ENCODE measurements at regions not wholly inside any gene's neighbourhood (a gene's known extent, or its start where the extent isn't known, plus 50 kb on each side); places are given as distances from the start of the nearest gene placed in this dataset.
A peak's percentile ranks its signal among the peaks of the same experiment; 100 is the strongest.

DNA sequence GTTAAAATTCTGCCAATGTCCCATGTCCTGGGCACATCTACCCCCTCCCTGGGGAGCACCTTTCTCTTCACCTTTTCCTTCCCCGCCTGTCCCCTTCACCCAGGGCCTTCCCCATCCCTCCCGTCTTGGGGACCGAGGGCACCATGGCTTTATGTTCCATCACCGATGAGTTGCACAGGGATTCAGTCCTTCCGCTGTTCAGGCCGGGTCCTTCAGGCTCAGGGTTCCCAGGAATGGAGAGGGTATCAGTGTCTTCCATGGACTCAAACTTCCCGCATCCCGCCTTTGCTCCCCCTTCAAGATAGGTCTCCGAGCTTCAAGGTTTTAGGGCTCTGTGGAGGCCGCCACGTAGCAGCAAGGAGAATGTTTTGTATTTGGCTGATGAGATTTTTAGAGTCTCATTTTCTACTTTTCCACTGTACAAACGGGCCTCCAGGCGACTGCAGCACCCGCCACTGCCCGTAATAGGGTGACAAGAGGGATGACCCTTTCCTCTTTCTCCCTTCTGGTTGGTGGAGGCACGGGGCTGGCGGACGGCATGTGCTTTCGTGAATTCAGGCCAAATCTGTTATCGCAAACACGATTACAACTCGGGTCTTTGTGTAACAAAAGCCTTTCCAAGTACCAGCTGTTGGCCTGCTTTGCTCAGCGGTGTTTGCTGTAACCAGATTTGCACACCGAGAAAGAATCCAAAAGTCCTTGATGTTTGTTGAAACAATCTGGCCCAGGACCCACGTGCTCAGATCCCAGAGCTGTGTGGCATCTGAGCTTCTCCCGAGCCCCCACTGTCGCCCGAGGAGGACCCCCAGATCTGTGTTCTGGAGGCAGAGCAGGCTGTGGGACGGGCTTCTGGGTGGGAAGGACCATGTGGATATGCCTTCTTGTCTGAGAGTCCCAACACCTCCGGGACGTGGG, 236.3 kb downstream of the SEC14L1 start (continued):
- TF ChIP-seq, protein P1, sequence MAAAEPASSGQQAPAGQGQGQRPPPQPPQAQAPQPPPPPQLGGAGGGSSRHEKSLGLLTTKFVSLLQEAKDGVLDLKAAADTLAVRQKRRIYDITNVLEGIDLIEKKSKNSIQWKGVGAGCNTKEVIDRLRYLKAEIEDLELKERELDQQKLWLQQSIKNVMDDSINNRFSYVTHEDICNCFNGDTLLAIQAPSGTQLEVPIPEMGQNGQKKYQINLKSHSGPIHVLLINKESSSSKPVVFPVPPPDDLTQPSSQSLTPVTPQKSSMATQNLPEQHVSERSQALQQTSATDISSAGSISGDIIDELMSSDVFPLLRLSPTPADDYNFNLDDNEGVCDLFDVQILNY (CRISPR knock-in tag; conservative IDR thresholded peaks at IDR 0.05) = no peak
- TF ChIP-seq RARA (CRISPR knock-in tag; IDR thresholded peaks at IDR 0.05) (peak; percentile 54; the same call in 1 of the 2 replicates), NFIC (IDR thresholded peaks at IDR 0.05; ENCODE audit: low read length) (peak; percentile 29; the same call in 1 of the 2 replicates), FOXP1 (IDR thresholded peaks at IDR 0.05) (no peak), FOXP1 (CRISPR knock-in tag; IDR thresholded peaks at IDR 0.05) (peak; percentile 75; the same call in 1 of the 2 replicates), ZNF563 (CRISPR knock-in tag; IDR thresholded peaks at IDR 0.05) (peak; percentile 43; the same call in 1 of the 2 replicates), ZNF552 (CRISPR knock-in tag; IDR thresholded peaks at IDR 0.05; ENCODE audit: borderline replicate concordance) (no peak), KMT2A (CRISPR knock-in tag; IDR thresholded peaks at IDR 0.05) (no peak), HES4 (CRISPR knock-in tag; IDR thresholded peaks at IDR 0.05; ENCODE audit: borderline replicate concordance) (no peak)
- TF ChIP-seq, protein P2, sequence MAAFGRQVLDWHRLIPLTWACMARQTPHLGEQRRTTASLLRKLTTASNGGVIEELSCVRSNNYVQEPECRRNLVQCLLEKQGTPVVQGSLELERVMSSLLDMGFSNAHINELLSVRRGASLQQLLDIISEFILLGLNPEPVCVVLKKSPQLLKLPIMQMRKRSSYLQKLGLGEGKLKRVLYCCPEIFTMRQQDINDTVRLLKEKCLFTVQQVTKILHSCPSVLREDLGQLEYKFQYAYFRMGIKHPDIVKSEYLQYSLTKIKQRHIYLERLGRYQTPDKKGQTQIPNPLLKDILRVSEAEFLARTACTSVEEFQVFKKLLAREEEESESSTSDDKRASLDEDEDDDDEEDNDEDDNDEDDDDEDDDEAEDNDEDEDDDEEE (CRISPR knock-in tag; IDR thresholded peaks at IDR 0.05) = 0 out of 2 replicates have a peak, but pooled peaks have one; percentile 61
- TF ChIP-seq, protein P3, sequence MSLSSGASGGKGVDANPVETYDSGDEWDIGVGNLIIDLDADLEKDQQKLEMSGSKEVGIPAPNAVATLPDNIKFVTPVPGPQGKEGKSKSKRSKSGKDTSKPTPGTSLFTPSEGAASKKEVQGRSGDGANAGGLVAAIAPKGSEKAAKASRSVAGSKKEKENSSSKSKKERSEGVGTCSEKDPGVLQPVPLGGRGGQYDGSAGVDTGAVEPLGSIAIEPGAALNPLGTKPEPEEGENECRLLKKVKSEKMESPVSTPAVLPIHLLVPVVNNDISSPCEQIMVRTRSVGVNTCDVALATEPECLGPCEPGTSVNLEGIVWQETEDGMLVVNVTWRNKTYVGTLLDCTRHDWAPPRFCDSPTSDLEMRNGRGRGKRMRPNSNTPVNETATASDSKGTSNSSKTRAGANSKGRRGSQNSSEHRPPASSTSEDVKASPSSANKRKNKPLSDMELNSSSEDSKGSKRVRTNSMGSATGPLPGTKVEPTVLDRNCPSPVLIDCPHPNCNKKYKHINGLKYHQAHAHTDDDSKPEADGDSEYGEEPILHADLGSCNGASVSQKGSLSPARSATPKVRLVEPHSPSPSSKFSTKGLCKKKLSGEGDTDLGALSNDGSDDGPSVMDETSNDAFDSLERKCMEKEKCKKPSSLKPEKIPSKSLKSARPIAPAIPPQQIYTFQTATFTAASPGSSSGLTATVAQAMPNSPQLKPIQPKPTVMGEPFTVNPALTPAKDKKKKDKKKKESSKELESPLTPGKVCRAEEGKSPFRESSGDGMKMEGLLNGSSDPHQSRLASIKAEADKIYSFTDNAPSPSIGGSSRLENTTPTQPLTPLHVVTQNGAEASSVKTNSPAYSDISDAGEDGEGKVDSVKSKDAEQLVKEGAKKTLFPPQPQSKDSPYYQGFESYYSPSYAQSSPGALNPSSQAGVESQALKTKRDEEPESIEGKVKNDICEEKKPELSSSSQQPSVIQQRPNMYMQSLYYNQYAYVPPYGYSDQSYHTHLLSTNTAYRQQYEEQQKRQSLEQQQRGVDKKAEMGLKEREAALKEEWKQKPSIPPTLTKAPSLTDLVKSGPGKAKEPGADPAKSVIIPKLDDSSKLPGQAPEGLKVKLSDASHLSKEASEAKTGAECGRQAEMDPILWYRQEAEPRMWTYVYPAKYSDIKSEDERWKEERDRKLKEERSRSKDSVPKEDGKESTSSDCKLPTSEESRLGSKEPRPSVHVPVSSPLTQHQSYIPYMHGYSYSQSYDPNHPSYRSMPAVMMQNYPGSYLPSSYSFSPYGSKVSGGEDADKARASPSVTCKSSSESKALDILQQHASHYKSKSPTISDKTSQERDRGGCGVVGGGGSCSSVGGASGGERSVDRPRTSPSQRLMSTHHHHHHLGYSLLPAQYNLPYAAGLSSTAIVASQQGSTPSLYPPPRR (CRISPR knock-in tag; IDR thresholded peaks at IDR 0.05; ENCODE audit: borderline replicate concordance) = peak; percentile 87
- TF ChIP-seq, protein P4, sequence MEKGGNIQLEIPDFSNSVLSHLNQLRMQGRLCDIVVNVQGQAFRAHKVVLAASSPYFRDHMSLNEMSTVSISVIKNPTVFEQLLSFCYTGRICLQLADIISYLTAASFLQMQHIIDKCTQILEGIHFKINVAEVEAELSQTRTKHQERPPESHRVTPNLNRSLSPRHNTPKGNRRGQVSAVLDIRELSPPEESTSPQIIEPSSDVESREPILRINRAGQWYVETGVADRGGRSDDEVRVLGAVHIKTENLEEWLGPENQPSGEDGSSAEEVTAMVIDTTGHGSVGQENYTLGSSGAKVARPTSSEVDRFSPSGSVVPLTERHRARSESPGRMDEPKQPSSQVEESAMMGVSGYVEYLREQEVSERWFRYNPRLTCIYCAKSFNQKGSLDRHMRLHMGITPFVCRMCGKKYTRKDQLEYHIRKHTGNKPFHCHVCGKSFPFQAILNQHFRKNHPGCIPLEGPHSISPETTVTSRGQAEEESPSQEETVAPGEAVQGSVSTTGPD (CRISPR knock-in tag; IDR thresholded peaks at IDR 0.05) = peak; percentile 89
- TF ChIP-seq, protein P5, sequence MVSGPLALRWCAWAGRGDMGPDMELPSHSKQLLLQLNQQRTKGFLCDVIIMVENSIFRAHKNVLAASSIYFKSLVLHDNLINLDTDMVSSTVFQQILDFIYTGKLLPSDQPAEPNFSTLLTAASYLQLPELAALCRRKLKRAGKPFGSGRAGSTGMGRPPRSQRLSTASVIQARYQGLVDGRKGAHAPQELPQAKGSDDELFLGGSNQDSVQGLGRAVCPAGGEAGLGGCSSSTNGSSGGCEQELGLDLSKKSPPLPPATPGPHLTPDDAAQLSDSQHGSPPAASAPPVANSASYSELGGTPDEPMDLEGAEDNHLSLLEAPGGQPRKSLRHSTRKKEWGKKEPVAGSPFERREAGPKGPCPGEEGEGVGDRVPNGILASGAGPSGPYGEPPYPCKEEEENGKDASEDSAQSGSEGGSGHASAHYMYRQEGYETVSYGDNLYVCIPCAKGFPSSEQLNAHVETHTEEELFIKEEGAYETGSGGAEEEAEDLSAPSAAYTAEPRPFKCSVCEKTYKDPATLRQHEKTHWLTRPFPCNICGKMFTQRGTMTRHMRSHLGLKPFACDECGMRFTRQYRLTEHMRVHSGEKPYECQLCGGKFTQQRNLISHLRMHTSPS (CRISPR knock-in tag; IDR thresholded peaks at IDR 0.05; ENCODE audit: low read depth) = no peak; the same call in 1 of the 2 replicates

Measured in HepG2 (cell line).